A673 (cell line): ENCODE measurements at regions not wholly inside any gene's neighbourhood (a gene's known extent, or its start where the extent isn't known, plus 50 kb on each side); places are given as distances from the start of the nearest gene placed in this dataset.

ENCODE experiments used
- BruUV-seq: library from RNA; stranded (reverse); fragments of 400-500 nt; replicated peaks from 2 replicates; lab custom pipeline; 2021; lab: Mats Ljungman, UMichigan
- CTCF ChIA-PET: fragments of 300-600 bp; sonication (Branson Sonifier 250); formaldehyde crosslinking; loops from one replicate; lab custom pipeline; 2022; ENCODE audit warnings: antibody characterized with exemption; lab: Charles Lee
- POLR2A ChIA-PET: fragments of 300-600 bp; sonication (Branson Sonifier 250); formaldehyde crosslinking; loops from one replicate; lab custom pipeline; 2022; ENCODE audit warnings: antibody characterized with exemption; ENCODE audit not compliant: low non-redundant PET; lab: Charles Lee
- DNase-seq: peaks from one replicate; pipeline ENCODE4 v3.0.0-alpha.2; 2015; ENCODE audit warnings: low spot score
- H3K27ac ChIP-seq: fragments of 200-600 bp; sonication (generic); 2 replicates; pipeline ENCODE4 v1.5.1; 2016; ENCODE audit warnings: mixed run types, low read depth, mild to moderate bottlenecking, mixed read lengths, antibody characterized with exemption, low read length; ENCODE audit not compliant: poor library complexity, severe bottlenecking
- H3K27me3 ChIP-seq: fragments of 200-600 bp; sonication (generic); replicated peaks from 2 replicates; pipeline ENCODE4 v1.6.1; 2017; ENCODE audit warnings: mixed run types, low read depth, mild to moderate bottlenecking, mixed read lengths, antibody characterized with exemption, low read length; ENCODE audit not compliant: insufficient read depth, poor library complexity
- H3K36me3 ChIP-seq: fragments of 200-600 bp; sonication (generic); 2 replicates; pipeline ENCODE4 v1.6.1; 2016; ENCODE audit warnings: mixed run types, mild to moderate bottlenecking, mixed read lengths, antibody characterized with exemption, low read length; ENCODE audit not compliant: insufficient read depth, poor library complexity, severe bottlenecking
- H3K4me1 ChIP-seq: fragments of 200-600 bp; sonication (generic); 2 replicates; pipeline ENCODE4 v1.6.1; 2017; ENCODE audit warnings: mixed run types, mild to moderate bottlenecking, mixed read lengths, antibody characterized with exemption, low read length; ENCODE audit not compliant: insufficient read depth, poor library complexity, severe bottlenecking
- H3K4me3 ChIP-seq: fragments of 200-600 bp; sonication (generic); 2 replicates; pipeline ENCODE4 v1.5.1; 2016; ENCODE audit warnings: low read depth, mixed run types, mild to moderate bottlenecking, mixed read lengths, low read length; ENCODE audit not compliant: poor library complexity, severe bottlenecking
- H3K9me3 ChIP-seq: fragments of 200-600 bp; sonication (generic); 2 replicates; pipeline ENCODE4 v1.6.1; 2016; ENCODE audit warnings: mixed run types, low read depth, mild to moderate bottlenecking, mixed read lengths, antibody characterized with exemption, low read length; ENCODE audit not compliant: poor library complexity, severe bottlenecking
- CTCF ChIP-seq: fragments of 300-800, 200-600 bp; sonication (generic); conservative IDR thresholded peaks from 2 replicates; pipeline ENCODE4 v1.5.1; 2017; ENCODE audit warnings: low read depth, mild to moderate bottlenecking, antibody characterized with exemption, low read length, moderate library complexity, mixed read lengths
- EZH2 ChIP-seq: fragments of 200-600 bp; sonication (generic); IDR thresholded peaks from 2 replicates; pipeline ENCODE4 v1.6.1; 2017; ENCODE audit warnings: borderline replicate concordance, low read depth, mild to moderate bottlenecking, mixed read lengths, antibody characterized with exemption, low read length; ENCODE audit not compliant: poor library complexity, severe bottlenecking
- intact Hi-C: fragments of 100-400 bp; cut with micrococcal nuclease; formaldehyde crosslinking; loops from one replicate; pipeline ENCODE4 v1.10.0; 2022; ENCODE audit not compliant: unreplicated experiment

- TF ChIP-seq EZH2 (no peak), CTCF (no peak)
- no TSS peak for BruUV-seq
- H3K4me3 ChIP-seq: no peak overlapping the region
- intact Hi-C loops: no loop called here
- H3K27ac ChIP-seq: no peak overlapping the region
- DNase-seq: no peak
- ChIA-PET POLR2A (no interaction called here), CTCF (no interaction called here)
- no peaks in the 10 kb centered on the region for H3K9me3 ChIP-seq
- peaks cover 14% of the 10 kb centered on the region for H3K27me3 ChIP-seq
- H3K4me1 ChIP-seq: no peaks in the 10 kb centered on the region
- no peaks in the 10 kb centered on the region for H3K36me3 ChIP-seq
These were observed 67.0 kb downstream of the PRLHR start for GRCh38 chr10:118528426-118528825.

- CTCF ChIA-PET: no interaction called here
- POLR2A ChIA-PET: no interaction called here
- no peak overlapping the region for H3K27ac ChIP-seq
- no peak for DNase-seq
- no peaks in the 10 kb centered on the region for H3K36me3 ChIP-seq
- intact Hi-C loops: no loop called here
- H3K27me3 ChIP-seq: peaks cover 14% of the 10 kb centered on the region
- no TSS peak for BruUV-seq
- H3K4me1 ChIP-seq: no peaks in the 10 kb centered on the region
- H3K9me3 ChIP-seq: no peaks in the 10 kb centered on the region
- no peak for TF ChIP-seq EZH2
- no peak for TF ChIP-seq CTCF
- H3K4me3 ChIP-seq: no peak overlapping the region
These were observed 71.7 kb downstream of the PRLHR start for GRCh38 chr10:118523775-118524174.

- H3K4me1 ChIP-seq: no peaks in the 10 kb centered on the region
- no peak overlapping the region for H3K4me3 ChIP-seq
- TF ChIP-seq CTCF (no peak), EZH2 (no peak)
- peaks cover 14% of the 10 kb centered on the region for H3K27me3 ChIP-seq
- ChIA-PET CTCF (no interaction called here), POLR2A (no interaction called here)
- BruUV-seq: no TSS peak
- no peaks in the 10 kb centered on the region for H3K36me3 ChIP-seq
- intact Hi-C loops: no loop called here
- no peak overlapping the region for H3K27ac ChIP-seq
- no peak for DNase-seq
- no peaks in the 10 kb centered on the region for H3K9me3 ChIP-seq
These were observed 72.5 kb downstream of the PRLHR start for GRCh38 chr10:118522791-118523498.
